Skin of body (tissue), 1 donor: ENCODE measurements at regions not wholly inside any gene's neighbourhood (a gene's known extent, or its start where the extent isn't known, plus 50 kb on each side); places are given as distances from the start of the nearest gene placed in this dataset.
"Not testable (repeated sequence)": the region's sequence is repeated elsewhere in the genome, so short reads cannot be mapped to it uniquely, and the experiment has no call there.

Source experiments
- DNase-seq: peaks from one replicate; lab custom pipeline; 2025; lab: John Stamatoyannopoulos, UW

- DNase-seq = no peak
Observed at GRCh38 chr4:181822005-181822375, 421.2 kb upstream of the TENM3 start.

GRCh38 chr4:181823183-181823582 is 420.0 kb upstream of the TENM3 start:
- DNase-seq = no peak

GRCh38 chr4:181823645-181824044 is 419.6 kb upstream of the TENM3 start:
- DNase-seq = no peak

GRCh38 chr4:181825564-181825963 is 417.6 kb upstream of the TENM3 start:
- DNase-seq = no peak

- no peak for DNase-seq
Observed at GRCh38 chr4:181827246-181827645, 416.0 kb upstream of the TENM3 start.

- no peak for DNase-seq
Observed at GRCh38 chr4:181830404-181831035, 412.7 kb upstream of the TENM3 start.

GRCh38 chr4:181834071-181834470 is 409.1 kb upstream of the TENM3 start:
- DNase-seq = no peak

GRCh38 chr4:181835348-181835747 is 407.9 kb upstream of the TENM3 start:
- no peak for DNase-seq

GRCh38 chr4:181838253-181838652 is 404.9 kb upstream of the TENM3 start:
- DNase-seq = no peak

- DNase-seq = not testable (repeated sequence)
Observed at GRCh38 chr4:181843797-181844196, 399.4 kb upstream of the TENM3 start.

GRCh38 chr4:181845617-181846016 is 397.6 kb upstream of the TENM3 start:
- DNase-seq = no peak

GRCh38 chr4:181846934-181847333 is 396.3 kb upstream of the TENM3 start:
- DNase-seq = no peak

- DNase-seq = no peak
Observed at GRCh38 chr4:181848357-181848756, 394.8 kb upstream of the TENM3 start.

- DNase-seq = no peak
Observed at GRCh38 chr4:181849472-181849871, 393.7 kb upstream of the TENM3 start.

- no peak for DNase-seq
Observed at GRCh38 chr4:181853881-181854511, 389.2 kb upstream of the TENM3 start.

- no peak for DNase-seq
Observed at GRCh38 chr4:181855307-181855706, 387.9 kb upstream of the TENM3 start.

GRCh38 chr4:181857471-181857870 is 385.7 kb upstream of the TENM3 start:
- DNase-seq = not testable (repeated sequence)

GRCh38 chr4:181858741-181859140 is 384.5 kb upstream of the TENM3 start:
- DNase-seq = no peak

GRCh38 chr4:181859439-181859838 is 383.8 kb upstream of the TENM3 start:
- no peak for DNase-seq

- DNase-seq = peak; percentile 86
Observed at GRCh38 chr4:181860157-181860556, 383.0 kb upstream of the TENM3 start.

- DNase-seq = peak; percentile 44
Observed at GRCh38 chr4:181860668-181861067, 382.5 kb upstream of the TENM3 start.

GRCh38 chr4:181863856-181864255 is 379.3 kb upstream of the TENM3 start:
- no peak for DNase-seq

- DNase-seq = no peak
Observed at GRCh38 chr4:181870326-181870725, 372.9 kb upstream of the TENM3 start.

- no peak for DNase-seq
Observed at GRCh38 chr4:181874602-181875001, 368.6 kb upstream of the TENM3 start.
